Thyroid gland (tissue), 4 donors: ENCODE measurements at regions not wholly inside any gene's neighbourhood (a gene's known extent, or its start where the extent isn't known, plus 50 kb on each side); places are given as distances from the start of the nearest gene placed in this dataset.
"Not testable (repeated sequence)": the region's sequence is repeated elsewhere in the genome, so short reads cannot be mapped to it uniquely, and the experiment has no call there.

Experiments
- CTCF ChIP-seq, 6 experiments: fragments of 200-600 bp in 3 of 6; fragments of 450-650 bp in 3 of 6; sonication (generic) in 3 of 6; IDR thresholded peaks; one replicate each; pipeline ENCODE4 v1.5.1; 2016 to 2019; ENCODE audit warnings: antibody characterized with exemption in 6 of 6, mild to moderate bottlenecking in 2 of 6, inconsistent platforms in 1 of 6, moderate library complexity in 1 of 6
- POLR2A ChIP-seq, 2 donors: fragments of 450-650 bp; IDR thresholded peaks; one replicate each; pipeline ENCODE4 v1.6.1; 2017; ENCODE audit warnings: antibody characterized with exemption in 2 of 2, mild to moderate bottlenecking in 2 of 2, moderate library complexity in 1 of 2

GRCh38 chr7:142487565-142487964 lies 229.7 kb upstream of the PRSS58 start:
- not testable (repeated sequence) for TF ChIP-seq CTCF, POLR2A (IDR thresholded peaks at IDR 0.05)
